Panc1 (cell line): ENCODE measurements at regions not wholly inside any gene's neighbourhood (a gene's known extent, or its start where the extent isn't known, plus 50 kb on each side); places are given as distances from the start of the nearest gene placed in this dataset.

Experiments used
- ATAC-seq: fragments of 200-7000 bp; cut with Tn5 transposase; 2 replicates; pipeline ENCODE4 v1.9.1; 2020; ENCODE audit warnings: mild to moderate bottlenecking, moderate library complexity
- BruUV-seq: library from RNA; stranded (reverse); fragments of 400-500 nt; replicated peaks from 2 replicates; lab custom pipeline; 2021; lab: Mats Ljungman, UMichigan
- CTCF ChIA-PET: fragments of 300-600 bp; sonication (Branson Sonifier 250); formaldehyde crosslinking; loops from one replicate; lab custom pipeline; 2022; ENCODE audit warnings: antibody characterized with exemption; lab: Charles Lee
- POLR2A ChIA-PET: fragments of 300-600 bp; sonication (Branson Sonifier 250); formaldehyde crosslinking; loops from one replicate; lab custom pipeline; 2022; ENCODE audit warnings: antibody characterized with exemption; lab: Charles Lee
- DNase-seq: peaks from one replicate; pipeline ENCODE4 v3.0.0-alpha.2; 2010; ENCODE audit warnings: low read depth, low spot score
- H3K27ac ChIP-seq: 2 replicates; pipeline ENCODE4 v1.5.1; 2011; ENCODE audit warnings: mild to moderate bottlenecking, low read length, inconsistent platforms
- H3K27me3 ChIP-seq: fragments of 200-500 bp; sonication (Bioruptor generic); 2 replicates; pipeline ENCODE4 v1.6.0; 2014; ENCODE audit warnings: low read length, inconsistent platforms; ENCODE audit not compliant: control insufficient read depth, insufficient read depth
- H3K36me3 ChIP-seq: fragments of 200-500 bp; sonication (Bioruptor generic); 2 replicates; pipeline ENCODE4 v1.5.1; 2014; ENCODE audit warnings: inconsistent platforms, mild to moderate bottlenecking, low read length, moderate library complexity; ENCODE audit not compliant: control insufficient read depth, insufficient read depth
- H3K4me1 ChIP-seq: 2 replicates; pipeline ENCODE4 v1.5.1; 2011; ENCODE audit warnings: inconsistent platforms, mild to moderate bottlenecking, low read length, moderate library complexity; ENCODE audit not compliant: control insufficient read depth, insufficient read depth
- H3K4me3 ChIP-seq, 2 experiments: 2 replicates each; pipeline ENCODE4 v1.5.1; 2011 to 2012; ENCODE audit warnings: low read depth in 2 of 2, low read length in 2 of 2, mild to moderate bottlenecking in 2 of 2, inconsistent platforms in 1 of 2, moderate library complexity in 1 of 2
- H3K9me3 ChIP-seq: fragments of 200-500 bp; sonication (Bioruptor generic); 2 replicates; pipeline ENCODE4 v1.5.1; 2014; ENCODE audit warnings: low read depth, mild to moderate bottlenecking, inconsistent platforms, low read length, moderate library complexity; ENCODE audit not compliant: control insufficient read depth, insufficient read depth
- POLR2AphosphoS5 ChIP-seq: IDR thresholded peaks from 2 replicates; pipeline ENCODE4 v1.6.1; 2012; ENCODE audit warnings: mild to moderate bottlenecking, low read depth, low read length, moderate library complexity
- REST ChIP-seq, 2 experiments: IDR thresholded peaks; 2 replicates each; pipeline ENCODE4 v1.6.1; 2011 to 2012; ENCODE audit warnings: low read depth in 2 of 2, control low read depth in 1 of 2, low read length in 1 of 2, mild to moderate bottlenecking in 1 of 2, moderate library complexity in 1 of 2; ENCODE audit not compliant: insufficient read depth in 1 of 2
- SIN3A ChIP-seq: IDR thresholded peaks from 2 replicates; pipeline ENCODE4 v1.6.1; 2012; ENCODE audit warnings: low read depth, mild to moderate bottlenecking, low read length, moderate library complexity, borderline replicate concordance; ENCODE audit not compliant: insufficient read depth
- TCF7L2 ChIP-seq: IDR thresholded peaks from 2 replicates; pipeline ENCODE4 v1.6.1; 2011; ENCODE audit warnings: mild to moderate bottlenecking, low read depth, low read length, inconsistent platforms
- in situ Hi-C: cut with HindIII; loops from 2 replicates; pipeline ENCODE4 v1.10.0; 2016; ENCODE audit warnings: low sequenced_read_pairs, low pct_unique_long_range_greater_than_20kb
- intact Hi-C: fragments of 100-400 bp; cut with micrococcal nuclease; formaldehyde crosslinking; loops from one replicate; pipeline ENCODE4 v1.10.0; 2022; ENCODE audit not compliant: unreplicated experiment
- TF ChIP-seq, protein P1 (sequence below): fragments of 450-650 bp; IDR thresholded peaks from 2 replicates; pipeline ENCODE4 v1.5.1; 2017; ENCODE audit warnings: mild to moderate bottlenecking

GRCh38 chr1:219273088-219273686, 99.5 kb downstream of the LYPLAL1 start:
- ChIA-PET CTCF (no interaction called here), POLR2A (no interaction called here)
- no peak for TF ChIP-seq TCF7L2
- TF ChIP-seq SIN3A, result no peak
- no peaks in the 10 kb centered on the region for H3K4me1 ChIP-seq
- no peak overlapping the region for H3K27ac ChIP-seq
- H3K27me3 ChIP-seq, result no peaks in the 10 kb centered on the region
- DNase-seq (no peak), ATAC-seq (no peak)
- H3K9me3 ChIP-seq, result no peaks in the 10 kb centered on the region
- in situ Hi-C loops (no loop called here), intact Hi-C loops (no loop called here)
- BruUV-seq, result no TSS peak
- H3K4me3 ChIP-seq, result no peak overlapping the region
- no peaks in the 10 kb centered on the region for H3K36me3 ChIP-seq

DNA sequence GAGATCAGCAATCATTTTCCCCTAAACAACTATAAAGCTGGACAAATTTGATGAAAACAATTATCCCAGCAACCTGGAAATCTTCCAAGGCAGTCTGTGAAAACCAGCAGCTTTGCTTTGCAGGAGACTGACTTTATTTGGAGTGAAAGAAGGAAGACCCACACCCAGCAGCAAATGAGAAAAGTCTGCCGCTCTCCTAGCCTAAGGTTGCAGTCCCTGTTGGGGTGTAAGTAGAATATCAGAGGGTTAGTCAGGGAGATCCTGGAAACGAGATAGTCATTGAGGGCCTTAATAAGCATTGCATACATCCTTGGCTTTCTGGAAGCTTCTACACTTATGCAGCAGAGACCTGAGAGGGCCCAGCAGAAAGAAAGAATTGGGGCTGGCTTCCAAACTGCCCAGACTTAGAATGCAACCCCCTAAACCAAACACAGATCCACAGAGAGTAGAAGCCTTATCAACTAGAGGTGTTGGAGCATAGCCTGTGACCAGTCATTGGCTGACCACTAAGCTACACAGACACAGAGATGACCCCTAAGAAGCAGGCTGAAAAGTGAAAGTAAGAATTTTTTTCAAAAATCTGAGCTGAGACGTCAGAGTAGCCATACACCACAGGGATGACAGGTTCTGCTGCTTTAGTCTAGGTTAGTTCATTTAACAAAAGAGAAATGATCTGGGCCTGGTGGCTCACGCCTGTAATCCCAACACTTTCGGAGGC, 98.3 kb downstream of the LYPLAL1 start:
- ATAC-seq, result no peak
- Histone ChIP-seq H3K27me3 (no peaks in the 10 kb centered on the region), H3K4me3 (no peak overlapping the region), H3K36me3 (no peaks in the 10 kb centered on the region), H3K9me3 (no peaks in the 10 kb centered on the region), H3K4me1 (no peaks in the 10 kb centered on the region), H3K27ac (no peak overlapping the region)
- intact Hi-C loops (no loop called here), in situ Hi-C loops (no loop called here)
- ChIA-PET POLR2A (no interaction called here), CTCF (no interaction called here)
- no peak for TF ChIP-seq POLR2AphosphoS5
- no peak for TF ChIP-seq SIN3A
- no peak for TF ChIP-seq REST (IDR thresholded peaks at IDR 0.05; ENCODE audit: insufficient read depth in 1 of 2, low read depth in 2 of 2, low read length in 1 of 2)
- TF ChIP-seq, protein P1, sequence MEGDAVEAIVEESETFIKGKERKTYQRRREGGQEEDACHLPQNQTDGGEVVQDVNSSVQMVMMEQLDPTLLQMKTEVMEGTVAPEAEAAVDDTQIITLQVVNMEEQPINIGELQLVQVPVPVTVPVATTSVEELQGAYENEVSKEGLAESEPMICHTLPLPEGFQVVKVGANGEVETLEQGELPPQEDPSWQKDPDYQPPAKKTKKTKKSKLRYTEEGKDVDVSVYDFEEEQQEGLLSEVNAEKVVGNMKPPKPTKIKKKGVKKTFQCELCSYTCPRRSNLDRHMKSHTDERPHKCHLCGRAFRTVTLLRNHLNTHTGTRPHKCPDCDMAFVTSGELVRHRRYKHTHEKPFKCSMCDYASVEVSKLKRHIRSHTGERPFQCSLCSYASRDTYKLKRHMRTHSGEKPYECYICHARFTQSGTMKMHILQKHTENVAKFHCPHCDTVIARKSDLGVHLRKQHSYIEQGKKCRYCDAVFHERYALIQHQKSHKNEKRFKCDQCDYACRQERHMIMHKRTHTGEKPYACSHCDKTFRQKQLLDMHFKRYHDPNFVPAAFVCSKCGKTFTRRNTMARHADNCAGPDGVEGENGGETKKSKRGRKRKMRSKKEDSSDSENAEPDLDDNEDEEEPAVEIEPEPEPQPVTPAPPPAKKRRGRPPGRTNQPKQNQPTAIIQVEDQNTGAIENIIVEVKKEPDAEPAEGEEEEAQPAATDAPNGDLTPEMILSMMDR, result no peak
- no peak for TF ChIP-seq TCF7L2
- DNase-seq, result no peak
- BruUV-seq, result no TSS peak

DNA sequence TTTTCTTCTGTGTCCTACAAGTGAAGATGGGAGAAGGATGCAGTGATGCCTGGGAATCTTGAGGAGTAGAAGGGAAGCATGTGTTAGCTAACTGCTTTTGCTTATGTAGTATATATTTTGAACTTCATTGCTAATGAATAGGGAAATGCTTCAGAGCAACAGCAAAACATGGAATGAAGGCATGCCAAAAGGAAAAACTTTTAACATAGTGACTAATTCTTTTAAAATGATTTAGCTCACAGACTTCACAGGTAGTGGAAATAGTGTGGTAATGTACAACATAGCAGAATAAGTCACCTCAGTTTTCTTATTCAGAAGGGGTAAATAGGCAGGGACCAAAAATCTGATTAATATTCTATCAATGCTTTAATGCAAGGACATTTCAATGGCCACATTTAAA, 95.5 kb downstream of the LYPLAL1 start:
- POLR2A ChIA-PET, result no interaction called here
- Histone ChIP-seq H3K4me1 (no peaks in the 10 kb centered on the region), H3K9me3 (no peaks in the 10 kb centered on the region), H3K27ac (no peak overlapping the region), H3K4me3 (no peak overlapping the region), H3K27me3 (no peaks in the 10 kb centered on the region), H3K36me3 (no peaks in the 10 kb centered on the region)
- CTCF ChIA-PET, result no interaction called here
- ATAC-seq (no peak), DNase-seq (no peak)
- no TSS peak for BruUV-seq
- intact Hi-C loops, result no loop called here
- TF ChIP-seq, protein P1, result no peak
- no peak for TF ChIP-seq TCF7L2
- TF ChIP-seq SIN3A, result no peak
- TF ChIP-seq POLR2AphosphoS5, result no peak
- no peak for TF ChIP-seq REST (IDR thresholded peaks at IDR 0.05; ENCODE audit: insufficient read depth in 1 of 2, low read depth in 2 of 2, low read length in 1 of 2)
- in situ Hi-C loops, result no loop called here
